H1 (cell line): ENCODE measurements at regions not wholly inside any gene's neighbourhood (a gene's known extent, or its start where the extent isn't known, plus 50 kb on each side); places are given as distances from the start of the nearest gene placed in this dataset.

Experiments
- CBX5 ChIP-seq: fragments of 300-800, 300-1000 bp; sonication (generic); IDR thresholded peaks from 2 replicates; pipeline ENCODE4 v1.7.1; 2016; ENCODE audit warnings: antibody characterized with exemption, low read length, low read depth
- CHD7 ChIP-seq: fragments of 300-600 bp; sonication (generic); IDR thresholded peaks from 2 replicates; pipeline ENCODE4 v1.7.1; 2012; ENCODE audit warnings: low read length, moderate library complexity, mild to moderate bottlenecking, inconsistent platforms; ENCODE audit not compliant: insufficient replicate concordance
- CTBP2 ChIP-seq: IDR thresholded peaks from 2 replicates; pipeline ENCODE4 v1.7.0; 2011; ENCODE audit warnings: borderline replicate concordance, mild to moderate bottlenecking, moderate library complexity, mixed read lengths, low read length; ENCODE audit not compliant: insufficient read depth, insufficient read length
- JUND ChIP-seq: IDR thresholded peaks from 2 replicates; pipeline ENCODE4 v1.6.1; 2011; ENCODE audit warnings: mild to moderate bottlenecking, improper control_type of control experiment, low read length
- PHF8 ChIP-seq: fragments of 200-600 bp; sonication (generic); conservative IDR thresholded peaks from 2 replicates; pipeline ENCODE4 v1.7.1; 2012; ENCODE audit warnings: low read depth, mild to moderate bottlenecking, inconsistent platforms, low read length, moderate library complexity
- RFX5 ChIP-seq: IDR thresholded peaks from 2 replicates; pipeline ENCODE4 v1.6.1; 2011; ENCODE audit warnings: low read depth, low read length, improper control_type of control experiment, borderline replicate concordance
- SAP30 ChIP-seq: fragments of 300-600 bp; sonication (generic); IDR thresholded peaks from 2 replicates; pipeline ENCODE4 v1.7.1; 2012; ENCODE audit warnings: low read length, moderate library complexity, mild to moderate bottlenecking, inconsistent platforms; ENCODE audit not compliant: insufficient read depth, insufficient replicate concordance
- SUZ12 ChIP-seq: fragments of 200-600 bp; sonication (generic); IDR thresholded peaks from 2 replicates; pipeline ENCODE4 v1.6.1; 2012; ENCODE audit warnings: mild to moderate bottlenecking, inconsistent platforms, low read length, moderate library complexity, mixed read lengths
- TAF1 ChIP-seq: IDR thresholded peaks from 2 replicates; pipeline ENCODE4 v1.6.1; 2011; ENCODE audit warnings: mild to moderate bottlenecking, low read depth, low read length
- TAF7 ChIP-seq: optimal IDR thresholded peaks from 2 replicates; pipeline ENCODE3; 2011; ENCODE audit warnings: low read depth, mild to moderate bottlenecking, inconsistent platforms, low read length, moderate library complexity, borderline replicate concordance
- TCF12 ChIP-seq: IDR thresholded peaks from 2 replicates; pipeline ENCODE4 v1.6.1; 2011; ENCODE audit warnings: low read depth, mild to moderate bottlenecking, low read length

- TF ChIP-seq CHD7 = no peak
- TF ChIP-seq TAF1 = no peak
- no peak for TF ChIP-seq CBX5
- TF ChIP-seq TAF7 = no peak
- TF ChIP-seq JUND = no peak
- TF ChIP-seq SAP30 = no peak
- no peak for TF ChIP-seq RFX5
- TF ChIP-seq TCF12 = no peak
- no peak for TF ChIP-seq SUZ12
- TF ChIP-seq PHF8 = no peak
- no peak for TF ChIP-seq CTBP2
Measured at GRCh38 chr5:166503506-166503905, 1787.9 kb upstream of the WWC1 start (continued).
